Colonic mucosa (tissue), 4 donors: ENCODE measurements at regions not wholly inside any gene's neighbourhood (a gene's known extent, or its start where the extent isn't known, plus 50 kb on each side); places are given as distances from the start of the nearest gene placed in this dataset.

Experiments
- DNase-seq: peaks from one replicate; pipeline ENCODE4 v3.0.0-alpha.2; 2020
- H3K27ac ChIP-seq: fragments of 200-600 bp; one replicate; pipeline ENCODE4 v1.8.0; 2021
- H3K27me3 ChIP-seq: fragments of 200-600 bp; one replicate; pipeline ENCODE4 v1.8.0; 2021
- H3K36me3 ChIP-seq: fragments of 200-600 bp; one replicate; pipeline ENCODE4 v1.8.0; 2021
- H3K4me1 ChIP-seq: fragments of 200-600 bp; one replicate; pipeline ENCODE4 v1.8.0; 2021; ENCODE audit warnings: mild to moderate bottlenecking
- H3K4me3 ChIP-seq: fragments of 200-600 bp; one replicate; pipeline ENCODE4 v1.8.0; 2021
- H3K9ac ChIP-seq, 2 donors: one replicate each; pipeline ENCODE4 v1.7.0; 2013; ENCODE audit warnings: control low read depth in 2 of 2, low read depth in 2 of 2, low read length in 2 of 2
- H3K9me3 ChIP-seq: fragments of 200-600 bp; one replicate; pipeline ENCODE4 v1.8.0; 2021
- intact Hi-C: fragments of 100-400 bp; cut with DNase I; formaldehyde crosslinking; loops from one replicate; pipeline ENCODE4 v1.14.1; 2022
- TF ChIP-seq, protein P1 (sequence below): fragments of 200-600 bp; IDR thresholded peaks from one replicate; pipeline ENCODE4 v1.8.0; 2022; ENCODE audit warnings: antibody characterized with exemption, mild to moderate bottlenecking
- donor health status: healthy.
- donor health status: DM: no; HTN: no; CAD: no.
- donor health status: DM: no; HTN: no; CAD: no.

DNA sequence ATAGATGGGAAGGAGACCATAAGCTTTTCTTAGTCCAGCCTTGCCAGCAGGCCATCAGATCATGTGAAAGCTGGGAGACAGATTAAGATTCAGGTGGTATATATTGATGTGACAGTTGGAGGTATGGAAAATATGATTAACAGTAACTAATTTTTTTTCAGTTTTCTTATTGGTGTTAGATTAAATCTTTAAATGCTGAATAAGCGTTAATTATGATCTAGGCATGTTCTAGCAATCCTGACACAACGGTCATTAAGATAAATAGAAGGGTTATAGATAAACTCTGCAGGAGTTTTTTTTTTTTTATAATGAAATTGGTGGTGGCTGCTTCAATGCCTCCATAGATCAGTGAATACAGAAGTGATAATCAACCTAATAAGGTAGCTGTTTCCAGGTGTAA, 649.5 kb upstream of the TENM3 start:
- H3K27ac ChIP-seq: no peak overlapping the region
- intact Hi-C loops: no loop called here
- H3K4me3 ChIP-seq: no peak overlapping the region
- TF ChIP-seq, protein P1, sequence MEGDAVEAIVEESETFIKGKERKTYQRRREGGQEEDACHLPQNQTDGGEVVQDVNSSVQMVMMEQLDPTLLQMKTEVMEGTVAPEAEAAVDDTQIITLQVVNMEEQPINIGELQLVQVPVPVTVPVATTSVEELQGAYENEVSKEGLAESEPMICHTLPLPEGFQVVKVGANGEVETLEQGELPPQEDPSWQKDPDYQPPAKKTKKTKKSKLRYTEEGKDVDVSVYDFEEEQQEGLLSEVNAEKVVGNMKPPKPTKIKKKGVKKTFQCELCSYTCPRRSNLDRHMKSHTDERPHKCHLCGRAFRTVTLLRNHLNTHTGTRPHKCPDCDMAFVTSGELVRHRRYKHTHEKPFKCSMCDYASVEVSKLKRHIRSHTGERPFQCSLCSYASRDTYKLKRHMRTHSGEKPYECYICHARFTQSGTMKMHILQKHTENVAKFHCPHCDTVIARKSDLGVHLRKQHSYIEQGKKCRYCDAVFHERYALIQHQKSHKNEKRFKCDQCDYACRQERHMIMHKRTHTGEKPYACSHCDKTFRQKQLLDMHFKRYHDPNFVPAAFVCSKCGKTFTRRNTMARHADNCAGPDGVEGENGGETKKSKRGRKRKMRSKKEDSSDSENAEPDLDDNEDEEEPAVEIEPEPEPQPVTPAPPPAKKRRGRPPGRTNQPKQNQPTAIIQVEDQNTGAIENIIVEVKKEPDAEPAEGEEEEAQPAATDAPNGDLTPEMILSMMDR: no peak
- DNase-seq: no peak
- H3K4me1 ChIP-seq: no peaks in the 10 kb centered on the region
- H3K27me3 ChIP-seq: no peaks in the 10 kb centered on the region
- H3K9ac ChIP-seq: no peak overlapping the region
- H3K36me3 ChIP-seq: no peaks in the 10 kb centered on the region
- H3K9me3 ChIP-seq: no peaks in the 10 kb centered on the region

DNA sequence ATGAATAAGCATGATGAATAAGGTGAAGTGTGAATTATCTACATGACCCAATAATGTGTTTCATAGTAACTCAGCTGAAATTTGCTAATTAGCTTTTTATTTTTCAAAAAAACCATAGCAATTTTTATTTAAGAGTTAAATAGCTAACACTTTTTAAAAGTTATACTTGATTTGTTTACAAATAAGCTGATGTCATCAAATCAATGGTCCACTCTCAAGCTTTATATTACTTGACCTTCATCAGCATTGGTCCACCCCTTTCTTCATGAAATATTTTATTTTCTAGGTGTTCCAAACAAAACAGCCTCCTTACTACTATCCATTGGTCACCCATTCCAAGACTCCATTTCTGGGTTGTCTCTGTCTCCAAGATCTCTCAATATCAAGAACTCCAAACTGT, 649.0 kb upstream of the TENM3 start:
- no peak for DNase-seq
- no peaks in the 10 kb centered on the region for H3K4me1 ChIP-seq
- H3K27me3 ChIP-seq: no peaks in the 10 kb centered on the region
- H3K4me3 ChIP-seq: no peak overlapping the region
- TF ChIP-seq, protein P1: no peak
- H3K36me3 ChIP-seq: no peaks in the 10 kb centered on the region
- intact Hi-C loops: no loop called here
- no peaks in the 10 kb centered on the region for H3K9me3 ChIP-seq
- no peak overlapping the region for H3K27ac ChIP-seq
- no peak overlapping the region for H3K9ac ChIP-seq

DNA sequence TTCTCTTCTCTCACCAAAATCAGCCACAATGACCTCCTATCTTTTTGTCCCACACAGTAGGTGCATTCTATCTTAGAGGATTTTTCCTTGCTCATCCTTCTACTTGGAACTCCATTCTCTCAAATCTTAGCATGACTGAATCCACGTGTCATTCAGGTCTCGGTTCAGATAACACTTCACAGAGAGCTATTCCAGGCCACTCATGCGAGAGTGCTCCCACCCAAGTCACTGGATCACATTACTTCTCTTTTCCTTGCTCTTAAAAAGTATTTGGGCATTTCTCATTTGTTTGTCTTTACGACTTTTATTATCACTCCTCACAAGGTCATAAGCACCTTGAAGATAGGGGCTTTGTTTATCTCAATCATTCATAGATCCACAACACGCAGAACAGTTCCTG, 647.5 kb upstream of the TENM3 start:
- DNase-seq: no peak
- no peak overlapping the region for H3K4me3 ChIP-seq
- H3K27ac ChIP-seq: no peak overlapping the region
- intact Hi-C loops: no loop called here
- H3K9ac ChIP-seq: no peak overlapping the region
- H3K36me3 ChIP-seq: no peaks in the 10 kb centered on the region
- no peaks in the 10 kb centered on the region for H3K27me3 ChIP-seq
- H3K4me1 ChIP-seq: no peaks in the 10 kb centered on the region
- TF ChIP-seq, protein P1: no peak
- H3K9me3 ChIP-seq: no peaks in the 10 kb centered on the region

DNA sequence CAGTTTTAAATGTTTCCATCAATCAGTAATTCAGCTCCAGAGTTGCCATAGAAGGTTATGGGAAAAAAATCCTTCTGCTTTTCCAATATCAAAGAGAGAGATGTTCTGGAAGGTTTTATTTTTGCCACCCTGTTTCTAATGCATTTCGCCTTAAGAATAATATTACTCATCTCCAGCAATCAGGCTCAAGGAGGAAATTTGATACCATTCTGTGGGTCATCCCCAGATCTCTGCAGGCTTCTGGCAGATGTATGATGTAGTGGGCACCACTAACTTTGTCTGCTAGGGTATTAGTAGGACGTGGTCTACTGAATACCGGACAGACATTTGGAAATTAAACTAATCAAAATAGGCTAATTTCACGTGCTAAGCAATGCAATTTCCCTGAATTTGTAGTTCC, 645.4 kb upstream of the TENM3 start:
- no peaks in the 10 kb centered on the region for H3K27me3 ChIP-seq
- no peak overlapping the region for H3K9ac ChIP-seq
- DNase-seq: no peak
- H3K4me1 ChIP-seq: no peaks in the 10 kb centered on the region
- no peak overlapping the region for H3K27ac ChIP-seq
- H3K36me3 ChIP-seq: no peaks in the 10 kb centered on the region
- TF ChIP-seq, protein P1: no peak
- intact Hi-C loops: no loop called here
- no peaks in the 10 kb centered on the region for H3K9me3 ChIP-seq
- no peak overlapping the region for H3K4me3 ChIP-seq

DNA sequence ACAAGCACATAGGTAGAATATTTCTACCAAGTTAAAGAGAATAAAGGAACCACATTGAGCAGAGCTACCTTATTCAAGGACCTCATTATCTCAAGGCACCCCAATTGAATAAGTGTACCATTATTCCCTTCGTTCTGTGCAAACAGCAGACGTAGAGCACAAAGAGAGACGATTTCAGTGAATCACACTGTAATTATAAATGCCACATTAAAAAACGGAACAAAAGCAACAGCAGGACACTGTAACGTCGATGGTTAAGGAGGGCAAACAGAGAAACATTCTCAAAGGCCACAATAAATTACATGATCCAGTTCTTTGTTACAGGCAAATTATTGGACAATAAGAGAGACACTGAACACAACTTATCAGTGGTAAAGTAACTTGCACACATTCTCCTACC, 644.1 kb upstream of the TENM3 start:
- no peaks in the 10 kb centered on the region for H3K27me3 ChIP-seq

More for the DNA sequence above, 644.1 kb upstream of the TENM3 start:
- Histone ChIP-seq H3K4me3 (no peak overlapping the region), H3K36me3 (no peaks in the 10 kb centered on the region), H3K9me3 (no peaks in the 10 kb centered on the region), H3K4me1 (no peaks in the 10 kb centered on the region), H3K9ac (no peak overlapping the region), H3K27ac (no peak overlapping the region)
- intact Hi-C loops: no loop called here
- no peak for DNase-seq
- TF ChIP-seq, protein P1: no peak
